Sigmoid colon (tissue), 6 donors: ENCODE measurements at regions not wholly inside any gene's neighbourhood (a gene's known extent, or its start where the extent isn't known, plus 50 kb on each side); places are given as distances from the start of the nearest gene placed in this dataset.
A peak's percentile ranks its signal among the peaks of the same experiment; 100 is the strongest.

Experiments used
- DNase-seq: peaks from one replicate; pipeline ENCODE4 v3.0.0-alpha.2; 2019
- H3K27ac ChIP-seq, 4 donors: fragments of 200-600 bp; sonication (generic); one replicate each; pipeline ENCODE4 v1.5.1; 2016 to 2019; ENCODE audit warnings: mild to moderate bottlenecking in 1 of 4
- H3K27me3 ChIP-seq, 3 donors: fragments of 200-600 bp; sonication (generic); one replicate each; pipeline ENCODE4 v1.5.1; 2019; ENCODE audit warnings: mild to moderate bottlenecking in 1 of 3
- H3K36me3 ChIP-seq, 4 donors: fragments of 200-600 bp; sonication (generic); one replicate each; pipeline ENCODE4 v1.5.1; 2016 to 2019
- H3K4me1 ChIP-seq, 4 donors: fragments of 200-600 bp; sonication (generic); one replicate each; pipeline ENCODE4 v1.5.1; 2017 to 2019
- H3K4me3 ChIP-seq, 4 donors: fragments of 200-600 bp; sonication (generic); one replicate each; pipeline ENCODE4 v1.5.1; 2017 to 2019; ENCODE audit warnings: mild to moderate bottlenecking in 2 of 4, moderate library complexity in 1 of 4
- H3K9me3 ChIP-seq, 4 donors: fragments of 200-600 bp in 3 of 4; sonication (generic) in 3 of 4; one replicate each; pipeline versions ENCODE4 v1.5.1 to v1.6.1; 2013 to 2019
- CTCF ChIP-seq, 4 experiments: fragments of 450-650 bp in 3 of 4; fragments of 200-600 bp in 1 of 4; IDR thresholded peaks; one replicate each; pipeline ENCODE4 v1.5.1; 2016 to 2019; ENCODE audit warnings: antibody characterized with exemption in 4 of 4, mild to moderate bottlenecking in 3 of 4, moderate library complexity in 2 of 4
- EP300 ChIP-seq, 4 donors: sonication (generic); formaldehyde crosslinking; IDR thresholded peaks; one replicate each; pipeline ENCODE4 v1.6.1; 2017; ENCODE audit warnings: antibody characterized with exemption in 4 of 4
- POLR2A ChIP-seq, 2 donors: fragments of 450-650 bp; IDR thresholded peaks; one replicate each; pipeline ENCODE4 v1.6.1; 2016; ENCODE audit warnings: antibody characterized with exemption in 2 of 2, mild to moderate bottlenecking in 2 of 2, moderate library complexity in 2 of 2
- POLR2AphosphoS5 ChIP-seq, 4 donors: sonication (generic); formaldehyde crosslinking; IDR thresholded peaks; one replicate each; pipeline ENCODE4 v1.6.1; 2017; ENCODE audit warnings: antibody characterized with exemption in 4 of 4
- WGBS, 2 donors: extraction: QIAGEN DNeasy Blood & Tissue Kit; methylation state at CpG; one replicate each; pipeline ENCODE4 v1.1.7; 2013; 5-methylcytosine and 5-hydroxymethylcytosine counted together
- intact Hi-C: fragments of 100-400 bp; cut with DNase I; formaldehyde crosslinking; loops from one replicate; pipeline ENCODE4 v1.15.1; 2023
- donor health status: healthy with polysubstance abuse.
- donor health status: healthy.

GRCh38 chr20:50328996-50329898 is 138.6 kb downstream of the CEBPB start:
- Histone ChIP-seq H3K4me3 (no peak overlapping the region), H3K4me1 (no peaks in the 10 kb centered on the region), H3K36me3 (no peaks in the 10 kb centered on the region), H3K27ac (no peak overlapping the region), H3K9me3 (no peaks in the 10 kb centered on the region), H3K27me3 (no peaks in the 10 kb centered on the region)
- TF ChIP-seq POLR2A (IDR thresholded peaks at IDR 0.05) (no peak), EP300 (IDR thresholded peaks at IDR 0.05) (no peak), POLR2AphosphoS5 (IDR thresholded peaks at IDR 0.05) (no peak), CTCF (IDR thresholded peaks at IDR 0.05) (no peak)
- WGBS, 2 donors: 96% methylated on average over 4 of the region's 4 CpGs
- intact Hi-C loops: no loop called here
- DNase-seq: peak; percentile 26

- no peaks in the 10 kb centered on the region for H3K4me1 ChIP-seq
- H3K27ac ChIP-seq: no peak overlapping the region
- H3K9me3 ChIP-seq: no peaks in the 10 kb centered on the region
- H3K4me3 ChIP-seq: no peak overlapping the region
- intact Hi-C loops: no loop called here
- peak; percentile 33 for DNase-seq
- no peaks in the 10 kb centered on the region for H3K27me3 ChIP-seq
- TF ChIP-seq POLR2AphosphoS5 (IDR thresholded peaks at IDR 0.05) (no peak), EP300 (IDR thresholded peaks at IDR 0.05) (no peak)
- H3K36me3 ChIP-seq: no peaks in the 10 kb centered on the region
- 92% methylated on average over 3 of the region's 3 CpGs for WGBS, 2 donors
Observed at GRCh38 chr20:50329981-50330503, 139.4 kb downstream of the CEBPB start.

GRCh38 chr20:50330504-50331313 is 140.1 kb downstream of the CEBPB start:
- TF ChIP-seq POLR2AphosphoS5 (IDR thresholded peaks at IDR 0.05): no peak
- no peak for TF ChIP-seq POLR2A (IDR thresholded peaks at IDR 0.05)
- TF ChIP-seq EP300 (IDR thresholded peaks at IDR 0.05): no peak
- TF ChIP-seq CTCF (IDR thresholded peaks at IDR 0.05): no peak
- Histone ChIP-seq H3K9me3 (no peaks in the 10 kb centered on the region), H3K4me1 (no peaks in the 10 kb centered on the region), H3K27me3 (no peaks in the 10 kb centered on the region), H3K4me3 (no peak overlapping the region), H3K36me3 (no peaks in the 10 kb centered on the region), H3K27ac (no peak overlapping the region)
- WGBS, 2 donors: 45 to 63% methylated on average over 17 of the region's 17 CpGs
- peak; percentile 58 for DNase-seq
- intact Hi-C loops: no loop called here

GRCh38 chr20:50331469-50332363 is 141.1 kb downstream of the CEBPB start:
- no peak overlapping the region for H3K4me3 ChIP-seq
- intact Hi-C loops: no loop called here
- DNase-seq: peak; percentile 57
- no peaks in the 10 kb centered on the region for H3K27me3 ChIP-seq
- no peaks in the 10 kb centered on the region for H3K4me1 ChIP-seq
- no peak overlapping the region for H3K27ac ChIP-seq
- H3K9me3 ChIP-seq: no peaks in the 10 kb centered on the region
- no peaks in the 10 kb centered on the region for H3K36me3 ChIP-seq
- 74 to 88% methylated on average over 10 of the region's 10 CpGs for WGBS, 2 donors
- TF ChIP-seq EP300 (IDR thresholded peaks at IDR 0.05): no peak
- no peak for TF ChIP-seq CTCF (IDR thresholded peaks at IDR 0.05)
- no peak for TF ChIP-seq POLR2AphosphoS5 (IDR thresholded peaks at IDR 0.05)
- TF ChIP-seq POLR2A (IDR thresholded peaks at IDR 0.05): no peak
